ENCODE measurements at regions not wholly inside any gene's neighbourhood (a gene's known extent, or its start where the extent isn't known, plus 50 kb on each side); places are given as distances from the start of the nearest gene placed in this dataset.

DNA sequence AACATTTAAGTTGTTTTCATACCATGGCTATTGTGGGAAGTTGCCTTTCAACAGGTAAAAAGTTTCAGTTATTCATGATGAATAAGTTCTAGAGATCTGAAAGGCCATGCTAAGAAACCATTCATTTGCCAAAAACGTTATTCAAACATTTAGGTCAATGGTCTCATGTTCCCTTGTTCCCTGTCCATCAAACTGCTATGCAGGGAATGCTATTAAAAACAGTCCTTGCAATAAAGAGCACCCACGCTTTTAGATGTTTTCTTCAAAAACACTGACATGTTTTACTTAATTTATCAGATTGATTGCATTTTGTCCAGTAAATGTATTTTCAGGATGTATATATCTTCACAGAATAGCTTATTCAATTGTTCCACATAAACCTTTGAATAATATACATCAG lies 573.2 kb upstream of the PCDH20 start:
- no peak for TF ChIP-seq CTCF (IDR thresholded peaks at IDR 0.05; ENCODE audit: low read depth, low read length)
- Histone ChIP-seq H3K27me3 (ENCODE audit: control insufficient read depth, insufficient read depth, low read length) (no peaks in the 10 kb centered on the region), H3K9me3 (ENCODE audit: control insufficient read depth, insufficient read depth, low read length) (no peaks in the 10 kb centered on the region), H3K4me3 (ENCODE audit: low read depth, low read length) (no peak overlapping the region), H3K27ac (ENCODE audit: low read depth, low read length) (no peak overlapping the region)
- ChIA-PET POLR2A (no interaction called here), CTCF (no interaction called here)
- no peak for DNase-seq (ENCODE audit: low read depth, low spot score)

DNA sequence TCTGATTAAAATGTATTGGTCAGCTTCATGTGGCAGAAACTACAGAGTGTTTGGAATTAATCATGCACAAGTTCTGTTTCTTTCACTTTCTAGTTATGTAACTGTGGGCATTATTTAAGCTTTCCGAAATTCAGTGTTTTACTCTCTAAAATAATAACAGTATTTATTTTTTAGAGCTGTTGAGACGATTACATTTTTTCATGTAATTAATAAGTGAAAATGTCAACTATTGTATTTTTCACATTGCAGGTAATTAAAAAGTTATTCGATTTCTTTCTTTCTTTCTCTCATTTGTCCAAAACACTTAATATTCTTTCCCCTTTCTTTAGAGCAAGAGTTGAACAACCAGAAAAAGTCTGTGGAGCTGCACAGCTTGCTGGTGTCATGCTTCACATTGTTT lies 559.4 kb upstream of the PCDH20 start:
- ChIA-PET POLR2A (no interaction called here), CTCF (no interaction called here)
- no peak for TF ChIP-seq CTCF (IDR thresholded peaks at IDR 0.05; ENCODE audit: low read depth, low read length)
- no peak for DNase-seq (ENCODE audit: low read depth, low spot score)
- no peak overlapping the region for H3K4me3 ChIP-seq (ENCODE audit: low read depth, low read length)
- peaks cover 3% of the 10 kb centered on the region; the same call in 1 of the 2 replicates for H3K9me3 ChIP-seq (ENCODE audit: control insufficient read depth, insufficient read depth, low read length)
- H3K27me3 ChIP-seq (ENCODE audit: control insufficient read depth, insufficient read depth, low read length), result no peaks in the 10 kb centered on the region
- H3K27ac ChIP-seq (ENCODE audit: low read depth, low read length), result no peak overlapping the region

DNA sequence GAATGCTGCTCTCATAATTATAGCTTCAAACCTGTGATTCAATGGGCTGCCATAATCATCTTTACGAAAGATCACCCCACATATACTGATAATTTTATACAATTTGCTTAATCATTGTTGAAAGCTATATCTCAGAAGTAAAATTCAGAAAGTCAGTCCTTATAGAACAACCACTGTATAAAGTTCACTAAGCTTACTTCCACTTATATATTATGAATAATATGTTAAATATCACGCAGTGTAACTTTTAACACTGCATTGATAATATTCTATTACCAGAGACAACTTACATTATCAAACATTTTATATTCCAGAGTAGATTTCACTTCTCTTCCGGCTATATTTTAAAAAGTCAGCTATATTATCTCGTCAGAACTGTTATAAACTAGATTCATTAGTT lies 550.1 kb upstream of the PCDH20 start:
- DNase-seq (ENCODE audit: low read depth, low spot score), result no peak
- CTCF ChIA-PET, result no interaction called here
- TF ChIP-seq CTCF (IDR thresholded peaks at IDR 0.05; ENCODE audit: low read depth, low read length), result no peak
- Histone ChIP-seq H3K9me3 (ENCODE audit: control insufficient read depth, insufficient read depth, low read length) (no peaks in the 10 kb centered on the region), H3K27ac (ENCODE audit: low read depth, low read length) (no peak overlapping the region), H3K4me3 (ENCODE audit: low read depth, low read length) (no peak overlapping the region), H3K27me3 (ENCODE audit: control insufficient read depth, insufficient read depth, low read length) (no peaks in the 10 kb centered on the region)
- POLR2A ChIA-PET, result no interaction called here

DNA sequence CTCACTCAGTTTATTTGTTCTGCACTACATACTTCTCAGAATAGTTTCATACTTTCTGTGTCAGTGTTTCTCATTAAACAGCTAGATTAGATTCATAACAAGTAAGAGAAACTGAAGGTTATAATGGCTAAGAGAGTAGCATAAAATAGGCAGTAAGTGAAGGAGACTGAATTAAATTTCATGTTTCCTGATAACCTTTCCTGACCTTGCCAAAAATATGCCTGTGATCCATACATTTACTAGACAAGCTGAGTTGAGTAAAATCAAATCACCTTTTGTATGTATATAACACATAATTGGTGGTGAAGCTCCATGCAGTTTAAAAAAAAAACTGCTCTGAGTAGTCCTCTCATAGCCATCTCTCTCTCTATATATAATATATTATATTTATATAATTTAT lies 545.3 kb upstream of the PCDH20 start:
- H3K27me3 ChIP-seq (ENCODE audit: control insufficient read depth, insufficient read depth, low read length), result no peaks in the 10 kb centered on the region
- POLR2A ChIA-PET, result no interaction called here
- H3K27ac ChIP-seq (ENCODE audit: low read depth, low read length), result no peak overlapping the region
- no peak for TF ChIP-seq CTCF (IDR thresholded peaks at IDR 0.05; ENCODE audit: low read depth, low read length)
- no peaks in the 10 kb centered on the region for H3K9me3 ChIP-seq (ENCODE audit: control insufficient read depth, insufficient read depth, low read length)
- DNase-seq (ENCODE audit: low read depth, low spot score), result no peak
- CTCF ChIA-PET, result no interaction called here
- no peak overlapping the region for H3K4me3 ChIP-seq (ENCODE audit: low read depth, low read length)

DNA sequence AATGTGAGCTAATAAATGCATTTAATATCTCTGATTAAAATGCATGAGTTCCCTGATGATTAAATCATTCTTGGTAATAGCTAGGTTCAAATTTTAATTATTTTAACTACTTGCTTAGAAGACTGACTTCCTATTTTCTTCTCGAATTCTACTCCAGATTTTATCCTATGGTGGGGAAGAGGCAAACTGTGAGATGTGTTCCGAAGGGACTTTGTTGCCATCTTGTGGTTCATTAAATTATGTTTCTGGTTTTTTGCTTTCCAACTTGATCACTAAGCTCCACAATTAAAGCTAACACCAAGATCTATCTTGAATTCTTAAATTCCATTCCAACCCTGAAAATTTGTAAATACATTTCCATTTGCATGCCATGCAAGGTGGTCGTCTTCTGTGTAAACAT lies 538.4 kb upstream of the PCDH20 start:
- POLR2A ChIA-PET, result no interaction called here
- H3K27ac ChIP-seq (ENCODE audit: low read depth, low read length), result no peak overlapping the region
- TF ChIP-seq CTCF (IDR thresholded peaks at IDR 0.05; ENCODE audit: low read depth, low read length), result no peak
- H3K4me3 ChIP-seq (ENCODE audit: low read depth, low read length), result no peak overlapping the region
- CTCF ChIA-PET, result interaction anchor here (1.0 to 2.6 kb wide), 2 partner anchors 104 to 1505 kb away, joined by 3 to 10 read pairs; no protein-coding TSS in a partner anchor
- H3K9me3 ChIP-seq (ENCODE audit: control insufficient read depth, insufficient read depth, low read length), result no peaks in the 10 kb centered on the region
- DNase-seq (ENCODE audit: low read depth, low spot score), result no peak
- H3K27me3 ChIP-seq (ENCODE audit: control insufficient read depth, insufficient read depth, low read length), result no peaks in the 10 kb centered on the region

All from AG04450 (cell line).